GM12878 (cell line): ENCODE measurements at regions not wholly inside any gene's neighbourhood (a gene's known extent, or its start where the extent isn't known, plus 50 kb on each side); places are given as distances from the start of the nearest gene placed in this dataset.
"Not testable (repeated sequence)": the region's sequence is repeated elsewhere in the genome, so short reads cannot be mapped to it uniquely, and the experiment has no call there.

Experiments used
- ATAC-seq: fragments of 200-7000 bp; cut with Tn5 transposase; 3 replicates; pipeline ENCODE4 v1.9.1; 2020; ENCODE audit warnings: mild to moderate bottlenecking, moderate library complexity
- BruUV-seq: library from RNA; stranded (reverse); fragments of 400-500 nt; replicated peaks from 2 replicates; lab custom pipeline; 2021; lab: Mats Ljungman, UMichigan
- CTCF ChIA-PET: fragments of 300-600 bp; sonication (Branson Sonifier 250); formaldehyde crosslinking; extraction: SDS; loops from one replicate; lab custom pipeline; 2021; ENCODE audit warnings: inconsistent platforms; lab: Yijun Ruan, JAX
- POLR2A ChIA-PET: fragments of 350-600 bp; formaldehyde crosslinking; extraction: SDS; loops from one replicate; lab custom pipeline; 2021; ENCODE audit warnings: inconsistent platforms; lab: Charles Lee
- RAD21 ChIA-PET: fragments of 300-600 bp; sonication (Branson Sonifier 250); formaldehyde crosslinking; loops from one replicate; lab custom pipeline; 2023; ENCODE audit warnings: antibody characterized with exemption; ENCODE audit not compliant: unreplicated experiment; lab: Charles Lee
- SMC1A ChIA-PET: fragments of 300-600 bp; sonication (Branson Sonifier 250); formaldehyde crosslinking; loops from one replicate; lab custom pipeline; 2023; ENCODE audit not compliant: unreplicated experiment, uncharacterized antibody; lab: Charles Lee
- DNase-seq: peaks from one replicate; pipeline ENCODE4 v3.0.0-alpha.2; 2011; ENCODE audit warnings: low read depth, low spot score
- FAIRE-seq: peaks from 3 replicates; lab custom pipeline; 2011; peaks lifted over from hg19 to GRCh38; lab: Jason Lieb, UNC
- H2AFZ ChIP-seq: 2 replicates; pipeline ENCODE4 v1.6.0; 2011; ENCODE audit warnings: low read depth, low read length, control low read depth; ENCODE audit not compliant: control insufficient read depth
- H3K27ac ChIP-seq: 2 replicates; pipeline ENCODE4 v1.5.1; 2011; ENCODE audit warnings: control low read depth; ENCODE audit not compliant: control insufficient read depth, insufficient read depth
- H3K27me3 ChIP-seq, 2 experiments: replicated peaks in 1 of 2; 2 replicates each; pipeline versions ENCODE4 v1.6.0 to v1.6.1; 2011; ENCODE audit warnings: low read length in 1 of 2; ENCODE audit not compliant: control insufficient read depth in 2 of 2, insufficient read depth in 2 of 2
- H3K36me3 ChIP-seq, 2 experiments: 2 replicates each; pipeline ENCODE4 v1.5.1; 2011; ENCODE audit warnings: low read length in 1 of 2; ENCODE audit not compliant: control insufficient read depth in 2 of 2, insufficient read depth in 2 of 2
- H3K4me1 ChIP-seq: 2 replicates; pipeline ENCODE4 v1.6.1; 2011; ENCODE audit warnings: mild to moderate bottlenecking, low read length, moderate library complexity, mixed read lengths; ENCODE audit not compliant: control insufficient read depth, insufficient read depth
- H3K4me2 ChIP-seq: 2 replicates; pipeline ENCODE4 v1.6.0; 2011; ENCODE audit warnings: control low read depth; ENCODE audit not compliant: control insufficient read depth, insufficient read depth
- H3K4me3 ChIP-seq: fragments of 200-600 bp; sonication (generic); 2 replicates; pipeline ENCODE4 v1.5.1; 2016
- H3K79me2 ChIP-seq: 2 replicates; pipeline ENCODE4 v1.6.0; 2011; ENCODE audit warnings: low read length; ENCODE audit not compliant: control insufficient read depth, insufficient read depth
- H3K9ac ChIP-seq: 2 replicates; pipeline ENCODE4 v1.8.0; 2011; ENCODE audit warnings: low read length, control low read depth, mixed read lengths; ENCODE audit not compliant: control insufficient read depth, insufficient read depth
- H3K9me3 ChIP-seq: replicated peaks from 3 replicates; pipeline ENCODE4 v1.5.1; 2011; ENCODE audit warnings: mild to moderate bottlenecking, low read length; ENCODE audit not compliant: control insufficient read depth, insufficient read depth
- H4K20me1 ChIP-seq: 2 replicates; pipeline ENCODE4 v1.6.0; 2011; ENCODE audit not compliant: control insufficient read depth, insufficient read depth
- CBFB ChIP-seq: IDR thresholded peaks from 2 replicates; pipeline ENCODE4 v1.6.1; 2016; ENCODE audit warnings: antibody characterized with exemption, low read depth
- HDAC6 ChIP-seq: fragments of 200-600 bp; sonication (generic); IDR thresholded peaks from one replicate; pipeline ENCODE4 v1.8.0; 2017; ENCODE audit warnings: antibody characterized with exemption; ENCODE audit not compliant: unreplicated experiment
- NBN ChIP-seq: fragments of 450-650 bp; IDR thresholded peaks from 2 replicates; pipeline ENCODE4 v1.6.1; 2016
- NR2C2 ChIP-seq: IDR thresholded peaks from 2 replicates; pipeline ENCODE4 v1.6.1; 2011; ENCODE audit warnings: borderline replicate concordance, low read depth; ENCODE audit not compliant: control insufficient read depth, insufficient read length
- RCOR1 ChIP-seq: conservative IDR thresholded peaks from 2 replicates; pipeline ENCODE4 v1.6.1; 2012; ENCODE audit warnings: low read depth, low read length, improper control_type of control experiment
- WGBS: methylation state at CpG from one replicate; pipeline ENCODE4 v1.1.6; 2016; ENCODE audit warnings: low lambda C conversion rate; ENCODE audit not compliant: insufficient replicate concordance, insufficient coverage; ENCODE audit errors: missing lambda C conversion rate; 5-methylcytosine and 5-hydroxymethylcytosine counted together
- in situ Hi-C: fragments of 300-500 bp; cut with MboI; formaldehyde crosslinking; loops from 9 replicates; pipeline ENCODE4 v1.14.3; 2018; ENCODE audit warnings: mixed read lengths
- intact Hi-C: fragments of 100-400 bp; cut with micrococcal nuclease; formaldehyde crosslinking; loops from one replicate; pipeline ENCODE4 v1.14.2; 2022; ENCODE audit not compliant: unreplicated experiment
- TF ChIP-seq, protein P1 (sequence below): IDR thresholded peaks from 2 replicates; pipeline ENCODE4 v1.6.1; 2011; ENCODE audit warnings: borderline replicate concordance, low read depth, mild to moderate bottlenecking, moderate library complexity, mixed read lengths, low read length; ENCODE audit not compliant: insufficient read depth; ENCODE audit errors: extremely low read length
- TF ChIP-seq, protein P2 (sequence below): fragments of 450-650 bp; IDR thresholded peaks from 2 replicates; pipeline ENCODE4 v1.6.1; 2017; ENCODE audit warnings: mild to moderate bottlenecking, moderate library complexity

DNA sequence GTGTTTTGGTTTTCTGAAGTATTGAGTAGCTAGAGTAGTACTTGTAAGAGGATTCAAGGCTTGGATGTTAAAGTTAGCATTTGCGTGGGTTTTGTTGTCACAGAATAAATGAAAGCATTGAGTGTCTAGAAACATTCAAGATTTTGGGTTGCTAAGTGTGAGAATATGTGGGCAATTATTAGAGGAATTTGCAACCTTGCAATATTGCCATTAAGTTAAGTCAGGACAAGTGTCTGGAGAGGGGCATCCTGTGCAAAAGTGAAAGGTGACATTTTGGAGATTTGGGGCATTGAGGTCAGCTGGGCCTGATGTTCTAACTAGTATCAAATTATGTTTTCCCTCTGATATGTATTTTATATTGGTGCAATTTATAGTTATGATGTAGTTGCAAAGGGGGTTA, 533.9 kb upstream of the GRID2 start:
- DNase-seq: no peak
- ATAC-seq: no peak
- no TSS peak for BruUV-seq
- no peak overlapping the region for H3K4me3 ChIP-seq
- H3K27me3 ChIP-seq: no peaks in the 10 kb centered on the region
- POLR2A ChIA-PET: no interaction called here
- no peak overlapping the region for H3K27ac ChIP-seq
- H4K20me1 ChIP-seq: no peaks in the 10 kb centered on the region
- H3K36me3 ChIP-seq: no peaks in the 10 kb centered on the region
- RAD21 ChIA-PET: no interaction called here
- no peak overlapping the region for H2AFZ ChIP-seq
- SMC1A ChIA-PET: no interaction called here
- no peak overlapping the region for H3K4me2 ChIP-seq
- WGBS: 0% methylated on average over 1 of the region's 1 CpG
- CTCF ChIA-PET: no interaction called here
- FAIRE-seq: no peak
- no peak overlapping the region for H3K9ac ChIP-seq
- no peaks in the 10 kb centered on the region for H3K4me1 ChIP-seq
- H3K79me2 ChIP-seq: no peaks in the 10 kb centered on the region
- intact Hi-C loops: no loop called here
- in situ Hi-C loops: no loop called here
- TF ChIP-seq HDAC6: no peak
- TF ChIP-seq, protein P1, sequence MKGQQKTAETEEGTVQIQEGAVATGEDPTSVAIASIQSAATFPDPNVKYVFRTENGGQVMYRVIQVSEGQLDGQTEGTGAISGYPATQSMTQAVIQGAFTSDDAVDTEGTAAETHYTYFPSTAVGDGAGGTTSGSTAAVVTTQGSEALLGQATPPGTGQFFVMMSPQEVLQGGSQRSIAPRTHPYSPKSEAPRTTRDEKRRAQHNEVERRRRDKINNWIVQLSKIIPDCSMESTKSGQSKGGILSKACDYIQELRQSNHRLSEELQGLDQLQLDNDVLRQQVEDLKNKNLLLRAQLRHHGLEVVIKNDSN: no peak
- TF ChIP-seq NR2C2: no peak
- TF ChIP-seq NBN: no peak
- no peak for TF ChIP-seq CBFB
- TF ChIP-seq, protein P2, sequence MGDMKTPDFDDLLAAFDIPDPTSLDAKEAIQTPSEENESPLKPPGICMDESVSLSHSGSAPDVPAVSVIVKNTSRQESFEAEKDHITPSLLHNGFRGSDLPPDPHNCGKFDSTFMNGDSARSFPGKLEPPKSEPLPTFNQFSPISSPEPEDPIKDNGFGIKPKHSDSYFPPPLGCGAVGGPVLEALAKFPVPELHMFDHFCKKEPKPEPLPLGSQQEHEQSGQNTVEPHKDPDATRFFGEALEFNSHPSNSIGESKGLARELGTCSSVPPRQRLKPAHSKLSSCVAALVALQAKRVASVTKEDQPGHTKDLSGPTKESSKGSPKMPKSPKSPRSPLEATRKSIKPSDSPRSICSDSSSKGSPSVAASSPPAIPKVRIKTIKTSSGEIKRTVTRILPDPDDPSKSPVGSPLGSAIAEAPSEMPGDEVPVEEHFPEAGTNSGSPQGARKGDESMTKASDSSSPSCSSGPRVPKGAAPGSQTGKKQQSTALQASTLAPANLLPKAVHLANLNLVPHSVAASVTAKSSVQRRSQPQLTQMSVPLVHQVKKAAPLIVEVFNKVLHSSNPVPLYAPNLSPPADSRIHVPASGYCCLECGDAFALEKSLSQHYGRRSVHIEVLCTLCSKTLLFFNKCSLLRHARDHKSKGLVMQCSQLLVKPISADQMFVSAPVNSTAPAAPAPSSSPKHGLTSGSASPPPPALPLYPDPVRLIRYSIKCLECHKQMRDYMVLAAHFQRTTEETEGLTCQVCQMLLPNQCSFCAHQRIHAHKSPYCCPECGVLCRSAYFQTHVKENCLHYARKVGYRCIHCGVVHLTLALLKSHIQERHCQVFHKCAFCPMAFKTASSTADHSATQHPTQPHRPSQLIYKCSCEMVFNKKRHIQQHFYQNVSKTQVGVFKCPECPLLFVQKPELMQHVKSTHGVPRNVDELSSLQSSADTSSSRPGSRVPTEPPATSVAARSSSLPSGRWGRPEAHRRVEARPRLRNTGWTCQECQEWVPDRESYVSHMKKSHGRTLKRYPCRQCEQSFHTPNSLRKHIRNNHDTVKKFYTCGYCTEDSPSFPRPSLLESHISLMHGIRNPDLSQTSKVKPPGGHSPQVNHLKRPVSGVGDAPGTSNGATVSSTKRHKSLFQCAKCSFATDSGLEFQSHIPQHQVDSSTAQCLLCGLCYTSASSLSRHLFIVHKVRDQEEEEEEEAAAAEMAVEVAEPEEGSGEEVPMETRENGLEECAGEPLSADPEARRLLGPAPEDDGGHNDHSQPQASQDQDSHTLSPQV: no peak
- no peak for TF ChIP-seq RCOR1
- TF ChIP-seq, all 136 proteins: peak for 0
- no peaks in the 10 kb centered on the region for H3K9me3 ChIP-seq

DNA sequence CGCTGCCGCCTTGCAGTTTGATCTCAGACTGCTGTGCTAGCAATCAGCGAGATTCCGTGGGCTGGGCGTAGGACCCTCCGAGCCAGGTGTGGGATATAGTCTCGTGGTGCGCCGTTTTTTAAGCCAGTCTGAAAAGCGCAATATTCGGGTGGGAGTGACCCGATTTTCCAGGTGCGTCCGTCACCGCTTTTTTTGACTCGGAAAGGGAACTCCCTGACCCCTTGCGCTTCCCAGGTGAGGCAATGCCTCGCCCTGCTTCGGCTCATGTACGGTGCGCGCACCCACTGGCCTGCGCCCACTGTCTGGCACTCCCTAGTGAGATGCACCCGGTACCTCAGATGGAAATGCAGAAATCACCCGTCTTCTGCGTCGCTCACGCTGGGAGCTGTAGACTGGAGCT, 512.1 kb upstream of the GRID2 start:
- BruUV-seq, intact Hi-C loops, H3K27me3 ChIP-seq, H2AFZ ChIP-seq, H3K36me3 ChIP-seq, FAIRE-seq, H3K4me3 ChIP-seq, RAD21 ChIA-PET, CTCF ChIA-PET, in situ Hi-C loops, DNase-seq, H3K9ac ChIP-seq, H3K27ac ChIP-seq, H4K20me1 ChIP-seq, ATAC-seq, H3K4me1 ChIP-seq, SMC1A ChIA-PET, H3K4me2 ChIP-seq, H3K79me2 ChIP-seq, H3K9me3 ChIP-seq: not testable (repeated sequence)
- WGBS: 67% methylated on average over 13 of the region's 28 CpGs
- POLR2A ChIA-PET: interaction anchor here (0.6 kb wide), 1 partner anchor 337 kb away, joined by 3 read pairs; no protein-coding TSS in a partner anchor
